Mesenchymal stem cell (in vitro differentiated cells and primary cell): ENCODE measurements at regions not wholly inside any gene's neighbourhood (a gene's known extent, or its start where the extent isn't known, plus 50 kb on each side); places are given as distances from the start of the nearest gene placed in this dataset.

Experiments used
- DNase-seq: peaks from one replicate; pipeline ENCODE4 v3.0.0-alpha.2; 2013
- H2AFZ ChIP-seq: one replicate; pipeline ENCODE4 v1.6.1; 2013; ENCODE audit warnings: low read depth, mild to moderate bottlenecking, control low read depth, inconsistent platforms, low read length, moderate library complexity
- H2AK5ac ChIP-seq: 2 replicates; pipeline ENCODE4 v1.6.1; 2013; ENCODE audit warnings: low read length, moderate library complexity, mild to moderate bottlenecking, inconsistent platforms; ENCODE audit not compliant: severe bottlenecking
- H2BK120ac ChIP-seq: one replicate; pipeline ENCODE4 v1.6.1; 2013; ENCODE audit warnings: low read depth, mild to moderate bottlenecking, inconsistent platforms, low read length, moderate library complexity
- H2BK12ac ChIP-seq, 2 experiments: one replicate each; pipeline ENCODE4 v1.6.1; 2013; ENCODE audit warnings: inconsistent platforms in 2 of 2, low read length in 2 of 2, mild to moderate bottlenecking in 2 of 2, moderate library complexity in 2 of 2, control low read depth in 1 of 2
- H2BK15ac ChIP-seq: one replicate; pipeline ENCODE4 v1.6.1; 2013; ENCODE audit warnings: mild to moderate bottlenecking, low read depth, inconsistent platforms; ENCODE audit not compliant: poor library complexity, severe bottlenecking
- H2BK5ac ChIP-seq: 2 replicates; pipeline ENCODE4 v1.6.1; 2013; ENCODE audit warnings: low read depth, mild to moderate bottlenecking, low read length, control low read depth, inconsistent platforms; ENCODE audit not compliant: poor library complexity, severe bottlenecking
- H3K14ac ChIP-seq, 2 experiments: one replicate each; pipeline ENCODE4 v1.6.1; 2013; ENCODE audit warnings: inconsistent platforms in 2 of 2, low read length in 2 of 2, control low read depth in 1 of 2, mild to moderate bottlenecking in 1 of 2, moderate library complexity in 1 of 2
- H3K18ac ChIP-seq, 2 experiments: one replicate each; pipeline ENCODE4 v1.6.1; 2013; ENCODE audit warnings: inconsistent platforms in 2 of 2, low read length in 2 of 2, control low read depth in 1 of 2, low read depth in 1 of 2, mild to moderate bottlenecking in 1 of 2
- H3K23ac ChIP-seq, 2 experiments: one replicate each; pipeline ENCODE4 v1.6.1; 2013; ENCODE audit warnings: inconsistent platforms in 2 of 2, low read length in 2 of 2, mild to moderate bottlenecking in 2 of 2, moderate library complexity in 2 of 2, control low read depth in 1 of 2
- H3K27ac ChIP-seq: 2 replicates; pipeline ENCODE4 v1.5.1; 2013; ENCODE audit warnings: mild to moderate bottlenecking, moderate library complexity, low read length, control low read depth, inconsistent platforms; ENCODE audit not compliant: poor library complexity, severe bottlenecking
- H3K27me3 ChIP-seq, 2 experiments: 2 replicates each; pipeline versions ENCODE4 v1.6.1 to v1.7.0; 2013; ENCODE audit warnings: low read length in 2 of 2, mild to moderate bottlenecking in 2 of 2, moderate library complexity in 2 of 2, control low read depth in 1 of 2, inconsistent platforms in 1 of 2; ENCODE audit not compliant: control insufficient read depth in 1 of 2, insufficient read depth in 1 of 2
- H3K36me3 ChIP-seq, 2 experiments: 2 replicates each; pipeline versions ENCODE4 v1.6.1 to v1.7.0; 2013; ENCODE audit warnings: low read length in 2 of 2, control low read depth in 1 of 2, inconsistent platforms in 1 of 2, low read depth in 1 of 2, mild to moderate bottlenecking in 1 of 2; ENCODE audit not compliant: insufficient read depth in 2 of 2, control insufficient read depth in 1 of 2
- H3K4ac ChIP-seq, 2 experiments: one replicate each; pipeline ENCODE4 v1.6.1; 2013; ENCODE audit warnings: inconsistent platforms in 2 of 2, low read length in 2 of 2, mild to moderate bottlenecking in 2 of 2, moderate library complexity in 2 of 2, control low read depth in 1 of 2, low read depth in 1 of 2
- H3K4me1 ChIP-seq: 2 replicates; pipeline ENCODE4 v1.6.1; 2013; ENCODE audit warnings: low read depth, low read length, control low read depth; ENCODE audit not compliant: control insufficient read depth, insufficient read depth
- H3K4me2 ChIP-seq: 2 replicates; pipeline ENCODE4 v1.6.1; 2013; ENCODE audit warnings: low read length, mild to moderate bottlenecking, inconsistent platforms; ENCODE audit not compliant: poor library complexity, severe bottlenecking
- H3K4me3 ChIP-seq, 2 experiments: 2 replicates each; pipeline versions ENCODE4 v1.5.1 to v1.7.0; 2013; ENCODE audit warnings: low read length in 2 of 2, mild to moderate bottlenecking in 2 of 2, control low read depth in 1 of 2, low read depth in 1 of 2; ENCODE audit not compliant: insufficient read depth in 1 of 2
- H3K79me1 ChIP-seq: replicated peaks from 2 replicates; pipeline ENCODE4 v1.6.1; 2013; ENCODE audit warnings: mild to moderate bottlenecking, control low read depth, low read length, inconsistent platforms; ENCODE audit not compliant: poor library complexity, severe bottlenecking
- H3K9ac ChIP-seq: 2 replicates; pipeline ENCODE4 v1.7.0; 2013; ENCODE audit warnings: mild to moderate bottlenecking, low read length, moderate library complexity
- H3K9me3 ChIP-seq: 2 replicates; pipeline ENCODE4 v1.7.0; 2013; ENCODE audit warnings: mild to moderate bottlenecking, low read length; ENCODE audit not compliant: control insufficient read depth
- H4K8ac ChIP-seq: one replicate; pipeline ENCODE4 v1.6.1; 2013; ENCODE audit warnings: inconsistent platforms, mild to moderate bottlenecking, low read length, moderate library complexity
- H4K91ac ChIP-seq: one replicate; pipeline ENCODE4 v1.6.1; 2013; ENCODE audit warnings: mild to moderate bottlenecking, low read length, inconsistent platforms
- WGBS: methylation state at CpG from one replicate; pipeline ENCODE4 v1.1.7; 2013; ENCODE audit warnings: mixed read lengths; 5-methylcytosine and 5-hydroxymethylcytosine counted together

GRCh38 chr5:107017616-107018015 lies 653.1 kb downstream of the EFNA5 start:
- Histone ChIP-seq H4K91ac (no peak overlapping the region), H3K27me3 (no peaks in the 10 kb centered on the region), H2AFZ (no peak overlapping the region), H2BK120ac (no peak overlapping the region), H2BK5ac (no peak overlapping the region), H2BK12ac (no peak overlapping the region), H2AK5ac (no peak overlapping the region), H3K18ac (no peak overlapping the region), H3K4me2 (no peak overlapping the region), H4K8ac (no peak overlapping the region), H3K9ac (no peak overlapping the region), H3K79me1 (no peaks in the 10 kb centered on the region), H3K4me1 (no peaks in the 10 kb centered on the region), H2BK15ac (no peak overlapping the region), H3K36me3 (no peaks in the 10 kb centered on the region), H3K23ac (no peak overlapping the region), H3K4me3 (no peak overlapping the region), H3K9me3 (no peaks in the 10 kb centered on the region), H3K27ac (no peak overlapping the region), H3K4ac (no peak overlapping the region), H3K14ac (no peak overlapping the region)
- DNase-seq: no peak
- 69% methylated on average over 1 of the region's 1 CpG for WGBS

DNA sequence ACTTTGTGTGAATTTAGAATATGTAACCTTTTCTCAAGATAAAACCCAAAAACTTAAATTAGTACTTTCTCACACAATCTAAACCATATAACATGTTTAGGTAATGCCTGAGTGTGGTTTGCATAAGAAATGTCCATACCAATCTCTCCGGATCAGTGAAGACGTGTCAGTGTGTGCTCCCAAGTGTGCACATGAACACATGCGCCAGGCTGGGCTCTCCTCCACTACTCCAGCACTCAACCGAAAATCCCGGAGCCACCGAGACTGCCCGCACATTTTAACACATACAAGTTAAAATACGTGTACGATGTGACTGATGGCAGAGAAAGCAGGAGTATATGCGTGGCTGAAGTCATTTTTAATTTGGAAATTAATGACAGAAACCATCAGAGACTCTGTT lies 658.4 kb downstream of the EFNA5 start:
- H3K4me2 ChIP-seq: no peak overlapping the region
- H3K79me1 ChIP-seq: no peaks in the 10 kb centered on the region
- H3K23ac ChIP-seq: no peak overlapping the region
- H2BK5ac ChIP-seq: no peak overlapping the region
- no peaks in the 10 kb centered on the region for H3K4me1 ChIP-seq
- H4K8ac ChIP-seq: no peak overlapping the region
- H2BK12ac ChIP-seq: no peak overlapping the region
- no peak overlapping the region for H3K27ac ChIP-seq
- H2AFZ ChIP-seq: no peak overlapping the region
- H3K9ac ChIP-seq: no peak overlapping the region
- H3K18ac ChIP-seq: no peak overlapping the region
- H3K4me3 ChIP-seq: no peak overlapping the region
- H3K36me3 ChIP-seq: no peaks in the 10 kb centered on the region
- H4K91ac ChIP-seq: no peak overlapping the region
- 99% methylated on average over 10 of the region's 10 CpGs for WGBS
- no peak overlapping the region for H3K4ac ChIP-seq
- no peak overlapping the region for H2AK5ac ChIP-seq
- no peak for DNase-seq
- no peaks in the 10 kb centered on the region for H3K27me3 ChIP-seq
- H3K14ac ChIP-seq: no peak overlapping the region
- no peak overlapping the region for H2BK120ac ChIP-seq
- H3K9me3 ChIP-seq: no peaks in the 10 kb centered on the region
- H2BK15ac ChIP-seq: no peak overlapping the region

DNA sequence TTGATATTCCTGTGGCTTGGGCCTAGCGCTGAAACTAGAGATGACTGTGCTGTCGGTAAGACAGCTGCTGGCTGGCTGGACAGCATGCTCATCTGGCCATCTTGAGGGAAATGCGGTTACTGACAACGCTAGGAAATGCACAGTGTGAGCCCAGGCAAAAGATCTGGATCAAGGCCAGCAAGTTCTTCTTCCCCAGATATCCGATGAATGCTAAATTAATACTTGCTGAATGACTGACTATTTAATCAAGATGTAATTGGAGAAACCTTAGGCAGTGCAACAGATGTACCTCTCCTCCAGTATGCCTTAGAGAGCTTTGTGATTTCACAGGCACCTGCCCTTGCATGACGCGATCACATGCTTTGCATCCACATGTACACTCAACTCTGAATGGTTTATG lies 659.1 kb downstream of the EFNA5 start:
- Histone ChIP-seq H4K91ac (no peak overlapping the region), H3K79me1 (no peaks in the 10 kb centered on the region), H2AK5ac (no peak overlapping the region), H3K9me3 (no peaks in the 10 kb centered on the region), H2BK15ac (no peak overlapping the region), H3K27ac (no peak overlapping the region), H3K4me2 (no peak overlapping the region), H3K9ac (no peak overlapping the region), H3K27me3 (no peaks in the 10 kb centered on the region), H2BK120ac (no peak overlapping the region), H4K8ac (no peak overlapping the region), H3K18ac (no peak overlapping the region), H3K4ac (no peak overlapping the region), H2AFZ (no peak overlapping the region), H3K14ac (no peak overlapping the region), H3K23ac (no peak overlapping the region), H3K4me3 (no peak overlapping the region), H3K4me1 (no peaks in the 10 kb centered on the region), H2BK12ac (no peak overlapping the region), H2BK5ac (no peak overlapping the region), H3K36me3 (no peaks in the 10 kb centered on the region)
- no peak for DNase-seq
- 95% methylated on average over 7 of the region's 7 CpGs for WGBS

GRCh38 chr5:107010060-107010459 lies 660.7 kb downstream of the EFNA5 start:
- H3K18ac ChIP-seq: no peak overlapping the region
- no peak overlapping the region for H4K8ac ChIP-seq
- H3K27me3 ChIP-seq: no peaks in the 10 kb centered on the region
- no peak overlapping the region for H3K9ac ChIP-seq
- no peak for DNase-seq
- H3K36me3 ChIP-seq: no peaks in the 10 kb centered on the region
- no peaks in the 10 kb centered on the region for H3K4me1 ChIP-seq
- H4K91ac ChIP-seq: no peak overlapping the region
- no peak overlapping the region for H2BK12ac ChIP-seq
- H3K14ac ChIP-seq: no peak overlapping the region
- no peak overlapping the region for H2BK5ac ChIP-seq
- WGBS: 94% methylated on average over 5 of the region's 6 CpGs
- H3K9me3 ChIP-seq: no peaks in the 10 kb centered on the region
- no peak overlapping the region for H3K4ac ChIP-seq
- no peak overlapping the region for H3K23ac ChIP-seq
- H3K4me2 ChIP-seq: no peak overlapping the region
- no peak overlapping the region for H2AFZ ChIP-seq
- H3K79me1 ChIP-seq: no peaks in the 10 kb centered on the region
- no peak overlapping the region for H3K27ac ChIP-seq
- no peak overlapping the region for H2AK5ac ChIP-seq
- H2BK15ac ChIP-seq: no peak overlapping the region
- H3K4me3 ChIP-seq: no peak overlapping the region
- no peak overlapping the region for H2BK120ac ChIP-seq
